ENCODE measurements at regions not wholly inside any gene's neighbourhood (a gene's known extent, or its start where the extent isn't known, plus 50 kb on each side); places are given as distances from the start of the nearest gene placed in this dataset.

GRCh38 chr5:120872297-120872696 is 408.2 kb downstream of the PRR16 start:
- 100% methylated on average over 1 of the region's 2 CpGs; no CpG with 5 or more reads in 1 of the 2 experiments for WGBS, 2 experiments (ENCODE audit: extremely low coverage in 2 of 2, insufficient read length in 1 of 2)

More at GRCh38 chr5:120872297-120872696, 408.2 kb downstream of the PRR16 start:
- H3K27ac ChIP-seq (ENCODE audit: insufficient read depth, low read length) = no peak overlapping the region
- no peaks in the 10 kb centered on the region for H3K9me3 ChIP-seq (ENCODE audit: control insufficient read depth, insufficient read depth, low read length)
- ATAC-seq (ENCODE audit: low read depth) (no peak), DNase-seq (no peak)
- TF ChIP-seq SMC3 (IDR thresholded peaks at IDR 0.05; ENCODE audit: low read depth, low read length) = no peak
- TF ChIP-seq MAFK (IDR thresholded peaks at IDR 0.05; ENCODE audit: low read depth, low read length) = no peak
- no peak for TF ChIP-seq BHLHE40 (IDR thresholded peaks at IDR 0.05; ENCODE audit: low read depth, low read length)
- TF ChIP-seq FOS (IDR thresholded peaks at IDR 0.05; ENCODE audit: low read depth, low read length) = no peak
- TF ChIP-seq RCOR1 (IDR thresholded peaks at IDR 0.05; ENCODE audit: insufficient replicate concordance, low read length) = no peak
- TF ChIP-seq POLR2A (IDR thresholded peaks at IDR 0.05; ENCODE audit: low read depth, low read length) = no peak
- TF ChIP-seq, protein P1, sequence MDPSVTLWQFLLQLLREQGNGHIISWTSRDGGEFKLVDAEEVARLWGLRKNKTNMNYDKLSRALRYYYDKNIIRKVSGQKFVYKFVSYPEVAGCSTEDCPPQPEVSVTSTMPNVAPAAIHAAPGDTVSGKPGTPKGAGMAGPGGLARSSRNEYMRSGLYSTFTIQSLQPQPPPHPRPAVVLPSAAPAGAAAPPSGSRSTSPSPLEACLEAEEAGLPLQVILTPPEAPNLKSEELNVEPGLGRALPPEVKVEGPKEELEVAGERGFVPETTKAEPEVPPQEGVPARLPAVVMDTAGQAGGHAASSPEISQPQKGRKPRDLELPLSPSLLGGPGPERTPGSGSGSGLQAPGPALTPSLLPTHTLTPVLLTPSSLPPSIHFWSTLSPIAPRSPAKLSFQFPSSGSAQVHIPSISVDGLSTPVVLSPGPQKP (IDR thresholded peaks at IDR 0.05; ENCODE audit: borderline replicate concordance, low read depth, low read length) = no peak
- no peaks in the 10 kb centered on the region for H3K9me1 ChIP-seq (ENCODE audit: insufficient read depth, low read length)
- ChIA-PET CTCF (no interaction called here), POLR2A (ENCODE audit: unreplicated experiment) (no interaction called here)
- dilution Hi-C loops (cut with HindIII; ENCODE audit: low sequenced_read_pairs, unreplicated experiment) = no loop called here
- no peak overlapping the region for H4K8ac ChIP-seq (ENCODE audit: low read depth in 2 of 2, low read length in 2 of 2)
- no peaks in the 10 kb centered on the region for H3K36me3 ChIP-seq (ENCODE audit: control insufficient read depth, insufficient read depth, low read length)
- no peak overlapping the region for H3K4me2 ChIP-seq (ENCODE audit: low read depth, low read length)
- no TSS peak for BruUV-seq (replicated peaks)
- H3K56ac ChIP-seq (ENCODE audit: extremely low read depth, insufficient read depth, low read length) = no peak overlapping the region
- H3K4me3 ChIP-seq (ENCODE audit: insufficient read depth, low read depth, low read length) = no peak overlapping the region
- no peak overlapping the region for H3K14ac ChIP-seq (replicated peaks; ENCODE audit: low read depth, low read length)
- H4K91ac ChIP-seq (ENCODE audit: insufficient read depth, low read depth, low read length) = no peak overlapping the region
- no peak overlapping the region for H2AK5ac ChIP-seq (ENCODE audit: low read depth, low read length)
- in situ Hi-C loops (cut with MboI; ENCODE audit: low sequenced_read_pairs) = no loop called here
- H3K27me3 ChIP-seq (ENCODE audit: control insufficient read depth, insufficient read depth, low read length) = no peaks in the 10 kb centered on the region
- H4K5ac ChIP-seq (ENCODE audit: low read depth, low read length) = no peak overlapping the region
- no peak overlapping the region for H2BK15ac ChIP-seq (ENCODE audit: low read depth, low read length)
- H3K9ac ChIP-seq (ENCODE audit: low read depth, low read length) = no peak overlapping the region
- no peak overlapping the region for H2AFZ ChIP-seq (replicated peaks; ENCODE audit: low read length, poor library complexity)
- no peak overlapping the region for H2AK9ac ChIP-seq (replicated peaks; ENCODE audit: low read depth, low read length, poor library complexity)
- H2BK5ac ChIP-seq (ENCODE audit: low read depth, low read length, poor library complexity, severe bottlenecking) = no peak overlapping the region
- no peak overlapping the region for H3K18ac ChIP-seq (ENCODE audit: low read depth, low read length)
- no peak overlapping the region for H3K4ac ChIP-seq (ENCODE audit: low read depth, low read length)
- intact Hi-C loops (cut with micrococcal nuclease) = no loop called here
- H3K4me1 ChIP-seq (ENCODE audit: control insufficient read depth, insufficient read depth, low read length) = no peaks in the 10 kb centered on the region
- H2BK20ac ChIP-seq (ENCODE audit: low read depth, low read length) = no peak overlapping the region
- H3K23ac ChIP-seq (ENCODE audit: low read depth, low read length) = no peak overlapping the region
- H3K79me1 ChIP-seq (ENCODE audit: low read depth in 1 of 2, low read length in 2 of 2) = no peaks in the 10 kb centered on the region
- H2BK120ac ChIP-seq (ENCODE audit: low read depth, low read length) = no peak overlapping the region
- no peaks in the 10 kb centered on the region for H4K20me1 ChIP-seq (ENCODE audit: insufficient read depth, low read length)

Data from IMR-90 (cell line).